GM21825 (cell line): ENCODE measurements at regions not wholly inside any gene's neighbourhood (a gene's known extent, or its start where the extent isn't known, plus 50 kb on each side); places are given as distances from the start of the nearest gene placed in this dataset.
A peak's percentile ranks its signal among the peaks of the same experiment; 100 is the strongest.
"Not testable (repeated sequence)": the region's sequence is repeated elsewhere in the genome, so short reads cannot be mapped to it uniquely, and the experiment has no call there.

Experiments used
- ATAC-seq: cut with Tn5 transposase; IDR thresholded peaks from one replicate; pipeline ENCODE4 v1.9.1; 2021; ENCODE audit warnings: mild to moderate bottlenecking, moderate library complexity; ENCODE audit not compliant: unreplicated experiment

- ATAC-seq, result no peak
Measured at GRCh38 chr20:7741866-7742265, 198.4 kb downstream of the HAO1 start.

GRCh38 chr20:7742479-7742878, 197.8 kb downstream of the HAO1 start:
- no peak for ATAC-seq

- no peak for ATAC-seq
Measured at GRCh38 chr20:7744411-7744810, 195.8 kb downstream of the HAO1 start.

GRCh38 chr20:7748624-7749023, 191.6 kb downstream of the HAO1 start:
- ATAC-seq, result no peak

- ATAC-seq, result no peak
Measured at GRCh38 chr20:7754102-7754501, 186.2 kb downstream of the HAO1 start.

GRCh38 chr20:7758406-7758805, 181.9 kb downstream of the HAO1 start:
- no peak for ATAC-seq

GRCh38 chr20:7760247-7761031, 179.8 kb downstream of the HAO1 start:
- no peak for ATAC-seq

DNA sequence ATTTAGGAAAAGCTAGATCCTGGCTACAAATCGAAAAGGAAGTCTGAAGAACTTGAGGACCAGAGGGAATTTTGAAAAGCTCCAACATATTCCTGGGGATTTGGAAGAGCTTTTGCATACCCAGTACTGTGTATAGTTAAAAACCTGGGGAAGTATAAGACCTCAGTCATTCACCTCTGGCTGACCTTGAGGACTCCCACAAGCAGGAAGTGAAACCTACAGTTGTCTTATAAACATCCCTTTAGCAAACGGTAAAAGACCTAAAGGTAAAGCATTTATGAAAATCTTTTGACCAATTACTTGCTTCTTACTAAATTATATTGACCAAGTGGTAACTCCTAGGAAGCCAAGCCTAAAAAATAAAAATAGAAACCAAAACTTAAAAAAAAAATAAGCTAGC, 175.0 kb downstream of the HAO1 start:
- ATAC-seq, result peak; percentile 74

DNA sequence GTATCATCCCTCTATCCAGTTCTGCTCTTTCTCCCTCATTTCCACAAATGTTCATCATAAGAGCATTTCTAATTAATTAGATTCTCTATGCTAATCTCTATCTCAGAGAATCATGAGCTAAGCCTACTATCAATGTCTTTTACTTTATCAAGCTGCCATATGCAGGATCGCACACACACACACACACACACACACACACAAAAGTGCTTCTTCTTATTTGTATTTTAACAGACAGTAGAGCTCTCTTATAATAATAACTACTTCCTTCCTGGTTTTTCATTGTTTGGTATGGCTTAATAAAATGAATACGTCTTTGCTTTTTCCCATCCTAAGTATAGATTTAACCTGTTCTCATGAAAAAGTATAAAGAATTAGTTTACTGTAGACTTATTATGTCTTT, 170.2 kb downstream of the HAO1 start:
- no peak for ATAC-seq

GRCh38 chr20:7770578-7770977, 169.7 kb downstream of the HAO1 start:
- ATAC-seq, result peak; percentile 99

- no peak for ATAC-seq
Measured at GRCh38 chr20:7772371-7772770, 167.9 kb downstream of the HAO1 start.

DNA sequence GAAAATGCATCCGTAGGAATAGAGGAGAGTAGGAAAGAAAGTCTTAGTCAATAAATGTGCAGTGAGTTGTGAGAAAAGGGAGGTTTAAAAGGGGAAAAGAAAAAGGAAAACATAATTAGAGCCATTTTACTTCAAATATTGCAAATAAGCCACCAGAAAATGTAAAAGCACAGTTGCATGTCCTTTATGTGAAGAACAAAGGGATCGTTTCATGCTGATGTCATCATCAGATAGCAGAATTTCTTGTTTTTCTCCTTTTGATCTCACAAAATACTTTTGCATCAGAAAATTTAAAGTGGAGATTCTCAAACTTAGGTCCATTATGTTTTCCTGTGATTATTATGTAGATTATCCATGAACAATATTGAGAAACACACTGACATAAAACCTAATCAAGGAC, 166.7 kb downstream of the HAO1 start:
- ATAC-seq, result no peak

- no peak for ATAC-seq
Measured at GRCh38 chr20:7775072-7775471, 165.2 kb downstream of the HAO1 start.

DNA sequence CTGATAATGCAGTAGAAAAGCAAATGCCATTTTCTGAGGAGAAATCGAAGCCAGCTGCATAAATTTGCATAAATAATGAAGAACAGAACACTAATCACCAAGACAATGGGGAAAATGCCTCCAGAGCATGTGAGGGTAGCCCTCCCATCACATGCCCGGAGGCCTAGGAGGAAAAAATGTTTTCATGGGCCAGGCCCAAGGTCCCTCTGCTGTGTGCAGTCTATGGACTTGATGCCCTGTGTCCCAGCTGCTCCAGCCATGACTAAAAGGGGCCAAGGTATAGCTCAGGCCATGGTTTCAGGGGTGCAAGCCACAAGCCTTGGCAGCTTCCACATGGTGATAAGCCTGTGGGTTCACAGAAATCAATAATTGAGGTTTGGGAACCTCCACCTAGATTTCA, 164.1 kb downstream of the HAO1 start:
- ATAC-seq, result no peak

GRCh38 chr20:7790189-7790588, 150.1 kb downstream of the HAO1 start:
- no peak for ATAC-seq

DNA sequence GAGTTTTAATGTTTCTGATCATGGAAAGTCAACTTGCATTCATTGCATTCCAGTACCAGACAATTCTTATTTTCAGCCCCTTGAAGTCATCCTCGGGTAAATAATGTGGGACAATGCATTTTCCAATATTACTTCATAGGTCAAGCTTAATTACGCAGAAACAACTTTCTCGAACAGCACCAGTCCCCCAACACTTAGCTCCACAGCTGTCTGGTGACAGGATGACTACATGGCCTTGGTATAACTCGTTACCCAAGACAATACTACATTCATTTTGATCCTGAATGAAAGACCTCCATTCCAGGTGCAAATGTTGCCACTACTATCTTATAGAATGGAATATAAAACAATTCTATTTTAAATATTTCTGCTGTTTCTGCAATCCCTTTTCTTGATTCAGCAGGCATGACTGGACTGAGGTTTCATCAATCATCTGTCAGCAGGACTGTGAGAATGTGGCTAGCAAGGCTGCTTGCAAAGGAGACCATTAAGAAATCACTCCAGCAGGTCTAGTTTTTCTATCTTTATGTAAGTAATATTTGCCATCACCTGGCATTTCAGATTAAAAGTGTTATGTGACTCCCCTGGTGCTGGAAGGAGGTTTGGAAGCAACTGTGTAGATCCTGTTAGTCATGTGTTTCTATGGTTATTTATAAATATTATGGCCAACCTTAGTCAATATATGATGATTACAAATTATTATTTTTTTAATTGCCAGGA, 147.9 kb downstream of the HAO1 start:
- ATAC-seq, result no peak

GRCh38 chr20:7798176-7798575, 142.1 kb downstream of the HAO1 start:
- ATAC-seq, result no peak

DNA sequence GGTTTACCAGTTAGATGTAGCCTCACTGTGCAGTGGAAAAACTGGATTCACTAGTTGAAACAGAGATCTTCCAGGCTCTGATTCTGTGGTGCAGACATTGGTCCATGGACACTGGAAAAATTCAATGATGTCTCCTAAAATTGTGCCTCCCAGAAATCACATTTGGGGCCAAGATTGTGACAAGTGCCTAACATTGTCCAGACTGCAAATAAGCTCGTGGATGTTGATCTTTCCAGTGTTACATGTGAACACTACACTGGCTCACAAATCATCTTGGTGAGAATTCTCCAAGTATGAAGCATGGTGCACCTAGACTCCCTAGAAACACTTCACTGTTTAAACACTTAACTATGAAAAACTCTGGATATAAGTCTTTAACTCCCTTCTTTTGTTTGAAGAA, 140.4 kb downstream of the HAO1 start:
- no peak for ATAC-seq

GRCh38 chr20:7803411-7804151, 136.7 kb downstream of the HAO1 start:
- ATAC-seq, result not testable (repeated sequence)

GRCh38 chr20:7806831-7807230, 133.4 kb downstream of the HAO1 start:
- ATAC-seq, result no peak

DNA sequence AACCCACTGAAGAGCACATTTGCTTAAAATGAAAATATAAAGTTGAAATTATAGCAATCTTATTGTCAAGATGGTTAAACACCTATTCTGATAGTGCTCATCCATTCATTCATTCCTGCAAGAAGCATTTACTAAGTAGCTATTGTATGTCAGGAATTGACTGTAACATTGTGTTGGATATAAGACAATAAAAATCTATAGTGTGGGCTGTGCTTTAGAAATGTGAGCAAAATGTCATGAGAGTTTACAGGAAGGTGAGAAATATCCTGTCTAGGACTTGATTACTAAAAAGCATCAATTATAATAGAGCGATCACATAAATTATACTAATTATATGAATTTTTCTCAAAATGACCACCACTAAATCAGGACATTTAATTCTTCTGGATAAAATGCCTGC, 123.0 kb downstream of the HAO1 start:
- no peak for ATAC-seq

DNA sequence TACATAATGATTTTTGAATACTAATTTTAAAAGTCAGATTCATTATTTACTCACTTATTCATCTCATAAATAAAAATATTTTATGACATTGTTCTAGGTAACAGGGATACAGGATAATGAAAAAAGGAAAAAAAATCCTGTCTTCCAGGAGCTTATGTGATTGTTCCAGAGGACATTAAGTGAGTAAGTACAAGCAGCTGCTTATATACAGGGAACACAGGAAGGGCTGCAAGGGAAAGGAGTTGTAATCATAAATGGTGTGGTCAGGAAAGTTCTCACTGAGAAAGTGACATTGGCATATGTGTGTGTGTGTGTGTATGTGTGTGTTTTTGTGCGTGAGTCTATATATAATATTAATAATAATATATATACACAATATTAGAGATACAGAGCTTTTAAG, 121.8 kb downstream of the HAO1 start:
- no peak for ATAC-seq
